ENCODE measurements at regions not wholly inside any gene's neighbourhood (a gene's known extent, or its start where the extent isn't known, plus 50 kb on each side); places are given as distances from the start of the nearest gene placed in this dataset.

DNA sequence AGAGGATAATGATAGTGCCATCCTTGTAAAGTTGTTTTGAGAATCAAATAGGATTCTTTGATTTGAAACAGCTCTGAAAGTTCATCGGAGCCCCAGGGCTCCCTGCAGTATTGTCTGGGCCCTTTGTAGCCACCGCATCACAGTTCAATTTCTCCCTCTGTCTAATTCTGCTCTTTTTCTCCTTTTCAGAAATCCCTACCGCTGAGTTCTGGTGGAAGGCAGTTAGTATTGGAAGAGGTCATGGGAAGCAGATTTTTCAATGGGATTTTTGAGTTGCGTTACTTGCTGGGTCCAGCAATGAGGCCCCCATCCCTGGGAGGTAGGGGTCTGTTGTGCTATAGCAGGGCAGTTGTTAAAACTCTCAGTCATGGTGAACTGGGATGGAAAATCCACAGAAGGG is 101.0 kb upstream of the DISP3 start:
- Histone ChIP-seq H3K4me1 (ENCODE audit: control insufficient read depth, extremely low read depth, insufficient read depth, low read length) (no peaks in the 10 kb centered on the region), H3K4me3 (ENCODE audit: control insufficient read depth in 2 of 3, extremely low read depth in 1 of 3, insufficient read depth in 2 of 3, low read depth in 1 of 3, low read length in 3 of 3) (no peak overlapping the region), H2AFZ (ENCODE audit: control insufficient read depth, low read length) (no peak overlapping the region), H3K79me2 (ENCODE audit: control insufficient read depth, insufficient read depth, low read length) (no peaks in the 10 kb centered on the region), H3K9ac (ENCODE audit: control insufficient read depth, extremely low read depth, insufficient read depth, low read length) (no peak overlapping the region), H3K27me3 (ENCODE audit: control insufficient read depth, extremely low read depth, insufficient read depth, low read length) (no peaks in the 10 kb centered on the region), H4K20me1 (ENCODE audit: control insufficient read depth, extremely low read depth, insufficient read depth, low read length) (no peaks in the 10 kb centered on the region), H3K9me3 (ENCODE audit: control insufficient read depth, low read depth, low read length) (no peaks in the 10 kb centered on the region), H3K9me1 (ENCODE audit: control insufficient read depth, extremely low read depth, insufficient read depth, low read length) (no peaks in the 10 kb centered on the region), H3K27ac (ENCODE audit: control insufficient read depth, insufficient read depth, low read length) (no peak overlapping the region), H3K36me3 (ENCODE audit: control insufficient read depth in 2 of 2, extremely low read depth in 1 of 2, insufficient read depth in 2 of 2, low read length in 2 of 2) (no peaks in the 10 kb centered on the region), H3K4me2 (ENCODE audit: control insufficient read depth, extremely low read depth, insufficient read depth, low read depth, low read length) (no peak overlapping the region)
- FAIRE-seq (no peak), DNase-seq (ENCODE audit: low read depth, low spot score) (no peak)
- dilution Hi-C loops (cut with MboI; ENCODE audit: extremely low pct_ligation_motif_present, low sequenced_read_pairs): no loop called here
- TF ChIP-seq CTCF (optimal IDR thresholded peaks at IDR 0.05 in 1 of 3, IDR thresholded peaks at IDR 0.05 in 1 of 3, conservative IDR thresholded peaks at IDR 0.05 in 1 of 3; ENCODE audit: extremely low read depth in 1 of 3, insufficient read depth in 2 of 3, low read length in 3 of 3) (no peak), EZH2 (IDR thresholded peaks at IDR 0.05; ENCODE audit: low read length) (no peak)

DNA sequence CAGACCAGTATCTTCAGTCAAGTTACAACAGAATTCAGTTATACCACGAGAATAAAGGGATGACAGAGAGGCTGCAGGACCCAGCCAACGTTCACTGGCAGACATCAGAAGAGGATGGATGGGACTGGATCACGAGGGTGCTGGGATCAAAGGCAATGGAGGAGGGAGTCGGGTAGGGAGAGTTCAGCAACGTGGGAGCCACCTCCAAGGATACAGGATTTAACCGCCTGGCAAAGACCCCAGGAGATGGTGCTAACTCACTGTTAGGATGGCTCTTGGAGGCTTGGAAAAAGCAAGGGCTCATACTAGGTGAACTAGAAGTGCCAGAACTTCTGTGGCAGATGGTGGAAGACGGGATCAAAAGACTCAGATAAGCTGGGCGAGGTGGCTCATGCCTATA is 99.1 kb upstream of the DISP3 start:
- Histone ChIP-seq H3K4me3 (ENCODE audit: control insufficient read depth in 2 of 3, extremely low read depth in 1 of 3, insufficient read depth in 2 of 3, low read depth in 1 of 3, low read length in 3 of 3) (no peak overlapping the region), H3K27ac (ENCODE audit: control insufficient read depth, insufficient read depth, low read length) (no peak overlapping the region), H3K9me1 (ENCODE audit: control insufficient read depth, extremely low read depth, insufficient read depth, low read length) (no peaks in the 10 kb centered on the region), H4K20me1 (ENCODE audit: control insufficient read depth, extremely low read depth, insufficient read depth, low read length) (no peaks in the 10 kb centered on the region), H3K36me3 (ENCODE audit: control insufficient read depth in 2 of 2, extremely low read depth in 1 of 2, insufficient read depth in 2 of 2, low read length in 2 of 2) (no peaks in the 10 kb centered on the region), H3K4me1 (ENCODE audit: control insufficient read depth, extremely low read depth, insufficient read depth, low read length) (peaks cover 17% of the 10 kb centered on the region), H3K4me2 (ENCODE audit: control insufficient read depth, extremely low read depth, insufficient read depth, low read depth, low read length) (no peak overlapping the region), H3K9ac (ENCODE audit: control insufficient read depth, extremely low read depth, insufficient read depth, low read length) (no peak overlapping the region), H3K27me3 (ENCODE audit: control insufficient read depth, extremely low read depth, insufficient read depth, low read length) (no peaks in the 10 kb centered on the region), H3K79me2 (ENCODE audit: control insufficient read depth, insufficient read depth, low read length) (no peaks in the 10 kb centered on the region), H2AFZ (ENCODE audit: control insufficient read depth, low read length) (no peak overlapping the region), H3K9me3 (ENCODE audit: control insufficient read depth, low read depth, low read length) (no peaks in the 10 kb centered on the region)
- dilution Hi-C loops (cut with MboI; ENCODE audit: extremely low pct_ligation_motif_present, low sequenced_read_pairs): no loop called here
- no peak for TF ChIP-seq EZH2 (IDR thresholded peaks at IDR 0.05; ENCODE audit: low read length)
- no peak for TF ChIP-seq CTCF (optimal IDR thresholded peaks at IDR 0.05 in 1 of 3, IDR thresholded peaks at IDR 0.05 in 1 of 3, conservative IDR thresholded peaks at IDR 0.05 in 1 of 3; ENCODE audit: extremely low read depth in 1 of 3, insufficient read depth in 2 of 3, low read length in 3 of 3)
- FAIRE-seq (no peak), DNase-seq (ENCODE audit: low read depth, low spot score) (no peak)
